HG02571 (cell line): ENCODE measurements at regions not wholly inside any gene's neighbourhood (a gene's known extent, or its start where the extent isn't known, plus 50 kb on each side); places are given as distances from the start of the nearest gene placed in this dataset.
A peak's percentile ranks its signal among the peaks of the same experiment; 100 is the strongest.
"Not testable (repeated sequence)": the region's sequence is repeated elsewhere in the genome, so short reads cannot be mapped to it uniquely, and the experiment has no call there.

Experiments used
- ATAC-seq: cut with Tn5 transposase; IDR thresholded peaks from one replicate; pipeline ENCODE4 v1.9.1; 2021; ENCODE audit warnings: mild to moderate bottlenecking, moderate library complexity; ENCODE audit not compliant: unreplicated experiment

GRCh38 chr6:56904068-56904467, 50.8 kb upstream of the BEND6 start:
- ATAC-seq: no peak

DNA sequence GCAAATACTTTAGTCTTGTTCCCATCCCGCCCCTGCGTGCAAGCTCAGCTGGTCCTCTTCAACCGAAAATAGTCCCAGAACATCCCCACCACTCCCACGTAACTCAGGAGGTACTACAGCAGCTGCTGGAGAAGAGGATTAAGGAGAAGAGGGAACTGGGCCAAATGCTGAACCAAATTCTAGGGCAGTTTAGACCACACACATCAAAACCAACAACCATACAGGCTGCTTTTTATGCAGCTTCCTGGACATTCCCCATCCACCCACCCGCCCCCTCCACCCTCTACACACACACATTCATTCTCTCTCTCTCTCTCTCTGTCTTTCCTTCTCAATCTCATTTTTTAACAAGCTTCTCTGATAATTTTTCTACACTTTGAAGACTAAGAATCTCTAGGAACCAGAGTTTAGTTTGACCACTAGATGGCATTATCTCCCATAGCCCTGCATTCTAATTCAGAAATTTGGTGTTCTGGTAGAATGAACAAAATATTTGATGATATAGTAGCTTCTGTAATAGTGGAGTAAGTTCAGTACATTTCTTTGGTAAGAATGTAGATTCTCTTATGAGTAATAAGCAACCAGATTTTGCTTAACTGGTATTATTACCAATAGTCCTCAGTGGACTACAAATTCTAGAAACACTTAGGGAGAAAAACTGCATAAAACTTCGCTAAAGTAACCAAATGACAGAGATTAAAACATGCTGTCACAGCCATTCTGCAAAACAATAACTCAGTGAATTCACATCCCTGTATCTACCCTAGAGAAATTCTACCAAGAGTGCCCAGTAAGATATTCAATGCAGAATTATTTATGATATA, 52.1 kb upstream of the BEND6 start:
- ATAC-seq: no peak

GRCh38 chr6:56900784-56901183, 54.1 kb upstream of the BEND6 start:
- ATAC-seq: no peak

- ATAC-seq: no peak
Measured at GRCh38 chr6:56899753-56900152, 55.2 kb upstream of the BEND6 start.

- no peak for ATAC-seq
Measured at GRCh38 chr6:56899311-56899710, 55.6 kb upstream of the BEND6 start.

GRCh38 chr6:56897789-56898529, 56.9 kb upstream of the BEND6 start:
- no peak for ATAC-seq

- no peak for ATAC-seq
Measured at GRCh38 chr6:56891754-56892153, 63.2 kb upstream of the BEND6 start.

DNA sequence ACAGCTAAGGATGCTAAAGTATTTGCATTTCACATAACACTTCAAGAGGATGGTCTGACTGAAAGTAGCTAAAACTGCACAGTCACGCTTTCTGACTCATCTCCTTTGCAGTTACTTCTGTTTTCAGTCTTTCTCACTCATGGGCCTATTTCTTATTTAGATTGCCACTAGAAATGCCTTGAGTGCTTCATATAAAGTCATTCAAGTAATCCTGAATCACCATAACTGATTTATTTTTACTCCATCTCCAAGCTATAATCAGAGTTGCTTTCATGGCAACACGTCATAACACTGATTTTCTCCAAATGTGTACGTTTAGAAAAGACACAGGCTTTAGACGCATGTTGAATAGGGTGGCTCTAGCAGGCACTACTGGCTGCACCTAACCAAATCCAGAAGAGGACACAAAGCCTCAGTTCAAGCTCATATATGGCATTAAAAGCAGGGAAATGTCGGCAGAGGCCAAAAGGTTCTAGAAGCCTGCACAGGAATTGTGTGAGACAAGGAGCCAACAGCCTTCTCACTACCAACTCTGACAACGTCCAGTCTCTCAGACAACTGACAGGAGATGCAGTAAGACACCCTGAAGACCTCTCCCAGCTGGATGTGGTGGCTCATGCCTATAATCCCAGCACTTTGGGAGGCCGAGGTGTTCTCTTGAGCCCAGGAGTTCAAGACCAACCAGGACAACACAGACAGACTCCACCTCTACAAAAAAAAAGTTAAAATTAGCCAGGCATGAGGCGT, 64.1 kb upstream of the BEND6 start:
- ATAC-seq: peak; percentile 93

DNA sequence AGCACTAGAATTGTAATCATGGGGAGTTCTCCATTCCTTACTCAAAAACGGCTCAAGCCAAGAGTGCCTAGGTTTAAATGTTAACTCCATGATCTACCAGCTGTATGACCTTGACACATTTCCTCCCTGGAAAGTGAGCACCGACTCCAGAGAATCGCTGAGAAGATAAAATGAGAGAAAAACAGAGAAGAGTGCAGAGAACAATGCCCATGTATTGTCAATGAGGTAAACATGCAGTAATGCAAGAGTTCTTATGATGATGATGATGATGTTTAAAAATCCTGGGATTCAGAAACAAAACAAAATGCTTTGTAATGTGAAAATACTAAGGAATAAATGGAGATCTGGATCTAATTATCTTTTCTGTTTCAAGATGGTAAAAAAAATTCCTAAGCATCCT, 64.8 kb upstream of the BEND6 start:
- no peak for ATAC-seq

DNA sequence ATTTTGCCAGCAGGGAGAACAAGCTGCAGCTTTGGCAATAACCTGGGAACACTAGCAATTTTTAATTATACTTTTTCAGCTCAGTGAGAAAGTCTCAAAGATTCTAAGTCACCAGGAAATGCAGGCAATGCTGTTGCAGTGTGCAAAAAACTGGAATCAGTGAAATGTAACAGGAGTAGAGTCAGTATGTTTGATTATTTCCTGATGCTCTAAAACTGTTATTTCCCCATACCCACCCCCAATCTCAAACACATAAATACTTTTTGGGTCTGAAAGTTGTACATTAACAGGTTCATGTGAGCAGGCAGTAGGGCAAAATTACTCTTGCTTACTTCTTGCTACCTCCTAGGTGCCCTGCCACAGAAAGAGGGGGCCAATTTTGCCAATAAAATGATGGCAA, 65.4 kb upstream of the BEND6 start:
- ATAC-seq: no peak

GRCh38 chr6:56888687-56889086, 66.2 kb upstream of the BEND6 start:
- no peak for ATAC-seq

DNA sequence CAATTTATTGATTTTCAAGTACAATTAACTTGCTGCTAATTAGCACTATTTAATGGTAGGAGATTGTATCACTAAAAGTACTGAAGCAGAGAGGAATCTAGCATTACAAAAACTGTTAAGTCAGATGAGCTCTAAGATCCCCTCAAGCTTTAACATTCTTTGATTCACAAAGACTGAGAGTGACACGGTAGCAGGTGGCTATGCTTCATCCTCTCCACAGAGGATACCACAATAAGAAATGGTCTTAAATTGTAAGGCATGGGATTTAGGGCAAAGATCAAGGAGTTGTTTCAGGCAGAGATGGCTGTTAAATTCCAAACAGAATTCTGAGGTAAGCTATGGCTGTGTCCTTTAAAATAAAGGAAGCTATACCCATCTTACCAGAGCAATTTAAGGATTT, 67.8 kb upstream of the BEND6 start:
- no peak for ATAC-seq

GRCh38 chr6:56877922-56878321, 77.0 kb upstream of the BEND6 start:
- ATAC-seq: no peak

- ATAC-seq: no peak
Measured at GRCh38 chr6:56875961-56876360, 78.9 kb upstream of the BEND6 start.

DNA sequence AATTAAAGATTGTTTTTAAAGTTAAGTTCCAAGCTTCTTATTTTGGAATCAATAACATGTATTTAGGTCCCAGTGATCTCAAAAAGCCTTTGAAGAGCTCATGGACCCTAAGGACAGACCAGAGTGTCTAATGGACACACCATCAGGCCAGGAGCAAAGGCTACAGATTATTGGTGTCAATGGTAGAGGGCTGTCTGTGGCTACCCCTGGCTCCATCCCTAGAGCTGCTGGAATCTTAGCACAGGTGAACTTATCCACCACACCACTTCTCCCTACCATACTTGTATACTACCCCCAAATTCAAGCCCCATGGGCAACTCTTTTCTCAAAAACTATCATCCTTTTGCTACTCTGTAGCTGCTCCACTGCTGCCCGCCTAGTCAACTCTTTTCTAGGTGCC, 79.4 kb upstream of the BEND6 start:
- ATAC-seq: no peak

GRCh38 chr6:56874328-56874727, 80.6 kb upstream of the BEND6 start:
- no peak for ATAC-seq

DNA sequence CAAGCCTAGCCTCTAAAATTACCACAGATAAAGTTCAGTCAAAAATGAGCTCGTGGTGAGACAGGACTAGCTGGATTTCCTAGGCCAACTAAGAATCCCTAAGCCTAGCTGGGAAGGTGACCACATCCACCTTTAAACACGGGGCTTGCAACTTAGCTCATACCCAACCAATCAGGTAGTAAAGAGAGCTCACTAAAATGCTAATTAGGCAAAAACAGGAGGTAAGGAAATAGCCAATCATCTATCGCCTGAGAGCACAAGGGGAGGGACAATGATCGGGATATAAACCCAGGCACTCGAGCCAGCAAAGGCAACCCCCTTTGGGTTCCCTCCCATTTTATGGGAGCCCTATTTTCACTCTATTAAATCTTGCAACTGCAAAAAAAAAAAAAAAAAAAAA, 84.9 kb upstream of the BEND6 start:
- not testable (repeated sequence) for ATAC-seq

- no peak for ATAC-seq
Measured at GRCh38 chr6:56869346-56869745, 85.6 kb upstream of the BEND6 start.

- ATAC-seq: no peak
Measured at GRCh38 chr6:56868687-56869086, 86.2 kb upstream of the BEND6 start.

DNA sequence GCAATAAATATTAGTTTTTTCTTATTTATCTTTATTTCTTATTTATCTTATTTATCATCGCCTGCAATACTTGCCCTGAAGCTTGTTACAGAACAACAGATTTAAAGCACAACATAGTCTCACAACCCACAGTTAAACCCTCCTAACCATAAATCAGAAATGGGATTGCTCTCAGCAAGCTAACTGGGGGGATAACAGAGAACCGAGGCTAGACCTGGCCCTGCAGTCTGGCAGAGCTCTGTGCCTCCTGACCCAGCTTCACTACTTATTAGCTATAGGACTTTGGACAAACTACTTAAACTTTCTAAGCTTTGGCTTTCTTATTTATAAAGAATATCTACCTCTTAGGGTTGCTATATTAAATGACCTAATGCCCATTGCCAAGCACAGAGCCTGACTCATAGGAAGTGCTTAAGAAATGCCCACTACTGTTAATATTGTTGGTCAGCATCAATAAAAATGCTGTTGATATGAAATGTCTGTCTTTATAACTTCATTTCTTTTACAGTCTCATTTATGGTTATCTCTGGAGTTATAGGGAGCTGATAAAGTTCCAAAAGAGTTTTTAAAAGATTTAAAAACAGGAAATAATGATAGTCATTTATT, 87.9 kb upstream of the BEND6 start:
- no peak for ATAC-seq
